ENCODE measurements at regions not wholly inside any gene's neighbourhood (a gene's known extent, or its start where the extent isn't known, plus 50 kb on each side); places are given as distances from the start of the nearest gene placed in this dataset.

GRCh38 chr5:71810023-71810422 is 90.9 kb downstream of the CARTPT start:
- Histone ChIP-seq H3K9me3 (replicated peaks) (no peaks in the 10 kb centered on the region), H3K27ac (replicated peaks) (no peak overlapping the region), H3K4me3 (no peak overlapping the region), H3K4me1 (peaks cover 10% of the 10 kb centered on the region), H3K27me3 (ENCODE audit: low read depth) (no peaks in the 10 kb centered on the region), H3K36me3 (no peaks in the 10 kb centered on the region)
- DNase-seq = no peak
- intact Hi-C loops (cut with micrococcal nuclease) = no loop called here
- TF ChIP-seq, protein P1, sequence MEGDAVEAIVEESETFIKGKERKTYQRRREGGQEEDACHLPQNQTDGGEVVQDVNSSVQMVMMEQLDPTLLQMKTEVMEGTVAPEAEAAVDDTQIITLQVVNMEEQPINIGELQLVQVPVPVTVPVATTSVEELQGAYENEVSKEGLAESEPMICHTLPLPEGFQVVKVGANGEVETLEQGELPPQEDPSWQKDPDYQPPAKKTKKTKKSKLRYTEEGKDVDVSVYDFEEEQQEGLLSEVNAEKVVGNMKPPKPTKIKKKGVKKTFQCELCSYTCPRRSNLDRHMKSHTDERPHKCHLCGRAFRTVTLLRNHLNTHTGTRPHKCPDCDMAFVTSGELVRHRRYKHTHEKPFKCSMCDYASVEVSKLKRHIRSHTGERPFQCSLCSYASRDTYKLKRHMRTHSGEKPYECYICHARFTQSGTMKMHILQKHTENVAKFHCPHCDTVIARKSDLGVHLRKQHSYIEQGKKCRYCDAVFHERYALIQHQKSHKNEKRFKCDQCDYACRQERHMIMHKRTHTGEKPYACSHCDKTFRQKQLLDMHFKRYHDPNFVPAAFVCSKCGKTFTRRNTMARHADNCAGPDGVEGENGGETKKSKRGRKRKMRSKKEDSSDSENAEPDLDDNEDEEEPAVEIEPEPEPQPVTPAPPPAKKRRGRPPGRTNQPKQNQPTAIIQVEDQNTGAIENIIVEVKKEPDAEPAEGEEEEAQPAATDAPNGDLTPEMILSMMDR (IDR thresholded peaks at IDR 0.05; ENCODE audit: borderline replicate concordance) = no peak

GRCh38 chr5:71810471-71811195 is 91.6 kb downstream of the CARTPT start:
- no peak for DNase-seq
- Histone ChIP-seq H3K27ac (replicated peaks) (no peak overlapping the region), H3K27me3 (ENCODE audit: low read depth) (no peaks in the 10 kb centered on the region), H3K4me1 (peaks cover 10% of the 10 kb centered on the region), H3K36me3 (no peaks in the 10 kb centered on the region), H3K9me3 (replicated peaks) (no peaks in the 10 kb centered on the region), H3K4me3 (no peak overlapping the region)
- intact Hi-C loops (cut with micrococcal nuclease) = no loop called here
- TF ChIP-seq, protein P1 (IDR thresholded peaks at IDR 0.05; ENCODE audit: borderline replicate concordance) = no peak

GRCh38 chr5:71811779-71812178 is 92.7 kb downstream of the CARTPT start:
- TF ChIP-seq, protein P1 (IDR thresholded peaks at IDR 0.05; ENCODE audit: borderline replicate concordance) = no peak
- H3K4me3 ChIP-seq = no peak overlapping the region
- no peak for DNase-seq
- H3K36me3 ChIP-seq = no peaks in the 10 kb centered on the region
- H3K9me3 ChIP-seq (replicated peaks) = no peaks in the 10 kb centered on the region
- no peak overlapping the region for H3K27ac ChIP-seq (replicated peaks)
- H3K27me3 ChIP-seq (ENCODE audit: low read depth) = no peaks in the 10 kb centered on the region
- intact Hi-C loops (cut with micrococcal nuclease) = no loop called here
- peaks cover 10% of the 10 kb centered on the region for H3K4me1 ChIP-seq

DNA sequence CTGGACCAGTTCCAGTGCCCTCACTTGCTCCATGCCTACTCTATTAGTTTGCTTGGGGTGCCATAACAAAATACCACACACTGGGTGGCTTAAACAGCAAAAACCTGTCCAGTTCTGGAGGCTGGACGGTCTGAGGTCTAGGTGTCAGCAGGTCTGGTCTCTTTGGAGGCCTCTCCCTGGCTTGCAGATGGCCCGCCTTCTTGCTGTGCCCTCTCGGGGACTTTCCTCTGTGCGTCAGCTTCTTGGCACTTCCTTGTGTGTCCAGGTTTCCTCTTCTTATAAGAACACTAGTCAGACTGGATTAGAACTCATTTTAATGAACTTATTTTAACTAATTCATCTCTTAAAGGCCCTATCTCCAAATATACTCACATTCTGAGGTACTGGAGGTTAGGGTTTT is 97.2 kb downstream of the CARTPT start:
- TF ChIP-seq, protein P1 (IDR thresholded peaks at IDR 0.05; ENCODE audit: borderline replicate concordance) = no peak
- no peak overlapping the region for H3K27ac ChIP-seq (replicated peaks)
- no peaks in the 10 kb centered on the region for H3K4me1 ChIP-seq
- intact Hi-C loops (cut with micrococcal nuclease) = no loop called here
- H3K27me3 ChIP-seq (ENCODE audit: low read depth) = no peaks in the 10 kb centered on the region
- peaks cover 9% of the 10 kb centered on the region for H3K9me3 ChIP-seq (replicated peaks)
- H3K4me3 ChIP-seq = no peak overlapping the region
- no peak for DNase-seq
- H3K36me3 ChIP-seq = no peaks in the 10 kb centered on the region

GRCh38 chr5:71817891-71818290 is 98.8 kb downstream of the CARTPT start:
- intact Hi-C loops (cut with micrococcal nuclease) = no loop called here
- Histone ChIP-seq H3K27me3 (ENCODE audit: low read depth) (no peaks in the 10 kb centered on the region), H3K4me1 (no peaks in the 10 kb centered on the region), H3K4me3 (no peak overlapping the region), H3K27ac (replicated peaks) (no peak overlapping the region), H3K36me3 (no peaks in the 10 kb centered on the region), H3K9me3 (replicated peaks) (peaks cover 23% of the 10 kb centered on the region)
- TF ChIP-seq, protein P1 (IDR thresholded peaks at IDR 0.05; ENCODE audit: borderline replicate concordance) = no peak
- no peak for DNase-seq

Measured in left ventricle myocardium inferior (tissue), 1 donor.